ENCODE measurements at regions not wholly inside any gene's neighbourhood (a gene's known extent, or its start where the extent isn't known, plus 50 kb on each side); places are given as distances from the start of the nearest gene placed in this dataset.
"Not testable (repeated sequence)": the region's sequence is repeated elsewhere in the genome, so short reads cannot be mapped to it uniquely, and the experiment has no call there.

GRCh38 chr2:211144078-211144477 lies 587.7 kb downstream of the CPS1 start:
- peak; percentile 62 for DNase-seq (ENCODE audit: low read depth)

DNA sequence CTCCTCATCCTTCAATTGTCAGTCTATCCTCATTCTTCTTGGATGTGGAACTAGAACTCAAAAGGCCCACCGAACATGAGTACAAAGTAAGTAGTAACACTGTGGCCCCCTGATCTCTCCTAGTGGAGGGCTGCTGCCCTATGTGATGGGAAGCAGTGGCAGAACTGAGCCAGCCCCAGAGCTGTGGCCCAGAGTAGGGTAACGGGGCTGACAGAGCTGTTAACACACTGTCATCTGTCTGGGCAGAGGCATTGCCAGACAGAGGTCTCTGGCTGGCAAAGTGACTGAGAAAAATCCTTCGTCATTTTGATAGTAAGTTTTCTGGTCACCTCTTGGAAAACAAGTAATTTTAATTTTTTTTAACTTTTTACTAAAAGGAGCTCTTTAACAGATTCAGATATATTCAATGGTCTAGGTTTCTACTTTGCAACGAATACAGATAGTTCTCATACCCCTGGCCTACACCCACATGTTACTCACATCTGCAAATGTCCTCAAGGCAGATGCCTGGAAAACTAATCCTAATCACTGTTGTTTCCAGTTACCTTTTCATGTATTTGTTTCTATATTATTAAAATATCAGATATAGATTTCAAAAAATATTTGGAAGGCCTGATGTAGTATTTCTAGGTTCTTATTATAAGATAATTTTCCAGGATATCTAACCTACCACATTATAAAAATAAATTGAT lies 588.7 kb downstream of the CPS1 start:
- DNase-seq (ENCODE audit: low read depth) = no peak

- DNase-seq (ENCODE audit: low read depth) = no peak
These were observed 593.3 kb downstream of the CPS1 start for GRCh38 chr2:211149731-211150130.

- DNase-seq (ENCODE audit: low read depth) = no peak
These were observed 600.8 kb downstream of the CPS1 start for GRCh38 chr2:211157211-211157610.

- DNase-seq (ENCODE audit: low read depth) = peak; percentile 45
These were observed 601.6 kb downstream of the CPS1 start for GRCh38 chr2:211157856-211158463.

GRCh38 chr2:211159972-211160371 lies 603.6 kb downstream of the CPS1 start:
- DNase-seq (ENCODE audit: low read depth) = no peak

- no peak for DNase-seq (ENCODE audit: low read depth)
These were observed 604.8 kb downstream of the CPS1 start for GRCh38 chr2:211161236-211161635.

- no peak for DNase-seq (ENCODE audit: low read depth)
These were observed 606.5 kb downstream of the CPS1 start for GRCh38 chr2:211162911-211163310.

- DNase-seq (ENCODE audit: low read depth) = no peak
These were observed 614.4 kb downstream of the CPS1 start for GRCh38 chr2:211170843-211171242.

DNA sequence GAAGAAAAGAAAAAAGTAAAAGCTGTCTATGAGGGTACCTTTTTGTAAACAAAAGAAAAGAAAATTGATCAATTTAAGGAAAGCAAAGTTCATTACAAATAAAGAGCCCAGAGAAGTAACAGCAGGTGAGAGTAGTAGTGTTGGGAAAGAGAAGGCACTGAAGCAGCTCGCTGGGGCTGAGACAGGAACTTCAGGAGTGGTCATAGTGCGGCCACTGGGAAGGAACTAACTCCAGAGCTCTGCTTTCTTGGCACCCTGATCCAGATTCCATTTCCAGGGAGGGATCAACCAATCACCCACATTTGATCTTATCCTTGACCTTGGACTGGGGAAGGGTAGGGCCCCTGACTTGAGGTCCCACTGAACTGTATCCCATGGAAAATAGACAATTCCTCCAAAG lies 617.6 kb downstream of the CPS1 start:
- no peak for DNase-seq (ENCODE audit: low read depth)

- DNase-seq (ENCODE audit: low read depth) = no peak
These were observed 618.2 kb downstream of the CPS1 start for GRCh38 chr2:211174631-211175030.

- DNase-seq (ENCODE audit: low read depth) = no peak
These were observed 619.6 kb downstream of the CPS1 start for GRCh38 chr2:211175956-211176355.

DNA sequence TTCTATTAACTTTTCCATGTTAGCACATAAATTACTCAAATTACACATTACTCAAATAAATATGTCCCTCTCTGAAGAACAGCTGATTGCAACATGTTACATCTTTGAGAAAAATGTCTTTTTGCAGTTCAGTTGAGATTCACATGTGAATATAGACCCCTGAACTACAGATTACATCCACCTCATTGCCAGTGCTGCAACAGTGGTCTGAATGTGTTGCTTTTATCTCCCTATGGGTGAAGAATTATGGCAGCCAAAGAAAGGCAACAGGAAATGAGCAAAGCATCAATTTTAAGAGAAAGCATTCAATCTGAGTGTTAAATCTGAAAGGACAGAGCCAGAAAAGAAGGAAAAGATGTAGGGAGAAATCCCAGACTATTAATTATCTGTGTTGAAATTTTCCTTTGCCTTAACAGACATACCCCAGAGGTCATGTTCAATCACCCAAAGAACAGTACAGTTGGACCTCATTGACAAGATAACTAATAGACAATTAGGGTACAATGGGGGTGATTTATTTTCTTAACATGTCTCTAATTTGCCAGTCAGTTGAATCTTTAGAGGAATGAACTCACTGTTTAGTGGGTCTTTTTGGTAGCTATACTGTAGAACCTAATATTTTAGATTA lies 620.2 kb downstream of the CPS1 start:
- DNase-seq (ENCODE audit: low read depth) = no peak

- no peak for DNase-seq (ENCODE audit: low read depth)
These were observed 625.2 kb downstream of the CPS1 start for GRCh38 chr2:211181626-211182025.

DNA sequence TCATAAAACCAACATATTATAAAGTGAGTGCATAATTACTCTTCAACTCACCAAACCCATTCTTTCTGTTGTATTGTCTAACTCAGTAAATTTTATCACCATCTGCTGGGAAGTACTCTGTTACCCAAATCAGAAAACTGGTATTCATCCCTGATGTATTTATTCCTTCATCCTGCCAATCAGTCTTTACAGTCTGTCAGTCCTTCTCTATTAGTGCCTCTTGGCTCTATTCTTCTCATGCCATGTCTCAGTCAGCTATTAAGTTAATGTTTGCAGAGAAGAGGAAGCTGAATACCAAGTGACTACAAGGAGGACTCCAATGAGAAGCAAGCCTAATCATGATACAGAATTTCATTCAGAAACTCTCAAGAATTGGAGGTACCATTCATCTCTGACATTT lies 631.2 kb downstream of the CPS1 start:
- no peak for DNase-seq (ENCODE audit: low read depth)

DNA sequence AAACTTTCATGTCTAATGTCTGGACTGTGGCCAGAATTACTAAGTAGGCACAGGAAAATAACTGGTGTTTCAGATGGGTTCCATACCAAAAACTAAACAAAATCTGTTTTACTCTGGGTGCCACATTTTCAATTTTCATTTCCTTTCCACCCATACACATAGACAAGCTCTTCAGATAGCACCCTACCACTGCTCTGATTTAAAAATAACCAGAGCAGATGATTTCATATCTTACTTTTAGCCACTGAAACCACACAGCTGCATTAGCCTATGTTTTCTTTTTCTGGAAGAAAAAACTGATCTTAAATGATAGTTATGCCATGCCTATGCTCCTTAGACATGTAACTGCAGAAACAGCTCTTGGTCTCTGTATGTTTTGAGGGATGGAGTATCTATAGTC lies 647.6 kb downstream of the CPS1 start:
- no peak for DNase-seq (ENCODE audit: low read depth)

DNA sequence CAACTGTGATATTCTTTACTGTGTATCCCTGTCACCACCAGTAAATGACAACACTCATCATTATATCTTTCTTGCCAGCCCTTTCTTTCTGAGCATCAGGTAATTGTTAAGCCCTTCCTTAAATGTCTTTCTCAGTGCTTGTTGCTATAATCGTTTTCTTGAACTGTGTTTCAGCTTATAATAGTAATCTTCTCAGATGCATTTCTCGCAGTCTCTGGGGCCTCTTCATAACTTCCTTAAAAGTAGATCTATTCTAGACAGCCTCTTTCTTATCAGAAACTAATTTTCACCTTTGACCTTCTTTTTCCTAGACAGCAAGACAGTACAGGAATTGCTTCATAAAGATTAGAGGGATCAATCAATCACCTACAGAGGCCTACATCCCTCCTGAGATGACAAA lies 648.1 kb downstream of the CPS1 start:
- no peak for DNase-seq (ENCODE audit: low read depth)

GRCh38 chr2:211204902-211205301 lies 648.5 kb downstream of the CPS1 start:
- DNase-seq (ENCODE audit: low read depth) = no peak

DNA sequence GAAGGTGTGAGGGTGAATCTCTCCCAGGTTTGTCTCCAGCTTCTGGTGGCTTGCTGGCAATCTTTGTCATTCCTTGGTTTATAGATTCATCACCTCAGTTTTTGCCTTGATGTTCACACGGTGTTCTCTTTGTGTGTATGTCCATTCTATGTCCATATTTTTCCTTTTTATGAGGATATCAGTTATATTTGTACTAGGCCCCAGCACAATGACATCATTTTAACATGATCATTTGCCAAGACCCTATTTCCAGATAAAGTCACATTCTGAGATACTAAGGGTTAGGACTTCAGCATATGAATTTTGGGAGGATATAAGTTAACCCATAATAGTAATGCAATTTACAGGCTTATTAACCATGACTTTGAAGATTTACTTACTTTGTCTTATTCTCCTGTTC lies 649.0 kb downstream of the CPS1 start:
- DNase-seq (ENCODE audit: low read depth) = no peak

DNA sequence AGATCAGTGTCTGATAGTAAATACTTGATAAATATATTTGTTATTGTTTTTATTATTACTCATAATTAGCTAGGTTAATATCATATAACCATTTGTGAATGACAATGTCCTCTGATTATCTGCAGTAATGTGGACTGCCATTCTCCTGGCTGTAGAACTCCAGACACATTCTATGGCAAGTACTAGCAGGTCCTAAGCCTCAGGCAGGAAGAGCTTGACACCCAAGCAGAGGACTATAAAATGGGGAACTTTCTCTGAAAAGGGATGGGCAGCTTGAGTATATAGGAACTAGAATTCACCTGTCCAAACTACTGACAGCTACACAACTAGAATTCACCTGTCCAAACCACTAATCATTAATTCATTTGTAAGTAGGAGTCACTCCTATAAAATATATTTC lies 649.4 kb downstream of the CPS1 start:
- DNase-seq (ENCODE audit: low read depth) = no peak

DNA sequence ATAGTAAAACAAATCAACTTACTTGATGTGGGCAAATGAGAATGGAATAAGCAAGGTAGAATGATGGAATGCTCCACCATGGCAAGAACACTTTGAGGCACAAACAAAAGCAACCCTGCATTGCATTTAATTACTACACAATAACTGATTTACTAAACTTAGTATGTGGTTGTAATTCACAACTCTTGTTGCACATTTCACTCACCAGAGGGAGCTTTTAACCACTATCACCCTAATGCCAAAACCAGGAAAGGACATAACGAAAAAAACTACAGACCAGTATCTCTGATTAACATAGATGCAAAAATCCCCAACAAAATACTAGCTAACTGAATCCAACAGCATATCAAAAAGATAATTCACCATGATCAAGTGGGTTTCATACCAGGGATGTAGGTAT lies 659.8 kb downstream of the CPS1 start:
- no peak for DNase-seq (ENCODE audit: low read depth)

DNA sequence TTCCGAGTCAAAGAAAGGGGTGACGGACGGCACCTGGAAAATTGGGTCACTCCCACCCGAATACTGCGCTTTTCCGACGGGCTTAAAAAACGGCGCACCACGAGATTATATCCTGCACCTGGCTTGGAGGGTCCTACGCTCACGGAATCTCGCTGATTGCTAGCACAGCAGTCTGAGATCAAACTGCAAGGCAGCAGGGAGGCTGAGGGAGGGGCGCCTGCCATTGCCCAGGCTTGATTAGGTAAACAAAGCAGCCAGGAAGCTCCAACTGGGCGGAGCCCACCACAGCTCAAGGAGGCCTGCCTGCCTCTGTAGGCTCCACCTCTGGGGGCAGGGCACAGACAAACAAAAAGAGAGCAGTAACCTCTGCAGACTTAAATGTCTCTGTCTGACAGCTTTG lies 663.1 kb downstream of the CPS1 start:
- DNase-seq (ENCODE audit: low read depth) = not testable (repeated sequence)

DNA sequence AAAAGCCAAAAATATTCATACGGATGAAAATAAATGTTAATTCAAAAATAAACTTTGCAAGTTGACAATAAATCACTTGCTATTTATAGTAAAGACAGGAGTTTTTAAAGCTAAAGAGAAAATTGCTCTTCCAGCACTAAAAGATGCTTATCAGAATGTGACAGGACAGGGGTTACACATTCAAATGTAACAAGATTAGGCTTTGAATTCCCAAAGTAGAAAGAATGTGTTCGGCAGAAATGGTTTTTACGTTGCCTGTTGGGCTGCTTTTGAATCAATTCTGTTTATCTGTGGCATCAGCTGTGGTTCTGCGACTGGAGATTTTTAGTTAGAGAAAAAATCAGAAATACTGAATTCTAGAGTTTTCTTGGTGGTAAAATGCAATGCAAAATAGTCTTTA lies 669.4 kb downstream of the CPS1 start:
- DNase-seq (ENCODE audit: low read depth) = no peak

- no peak for DNase-seq (ENCODE audit: low read depth)
These were observed 672.2 kb downstream of the CPS1 start for GRCh38 chr2:211228559-211228958.

Data from stromal cell of bone marrow (primary cell).